Stimulated activated CD8-positive, alpha-beta memory T cell treated with anti-CD3 and anti-CD28 coated beads, Interleukin-12 subunit alpha, Interleukin-12 subunit beta, amount 100 ng/mL, for 4 hours (primary cell): ENCODE measurements at regions not wholly inside any gene's neighbourhood (a gene's known extent, or its start where the extent isn't known, plus 50 kb on each side); places are given as distances from the start of the nearest gene placed in this dataset.
"Not testable (repeated sequence)": the region's sequence is repeated elsewhere in the genome, so short reads cannot be mapped to it uniquely, and the experiment has no call there.

ENCODE experiments used
- DNase-seq: peaks from one replicate; pipeline ENCODE4 v3.0.0-alpha.2; 2020; ENCODE audit warnings: low read depth

DNA sequence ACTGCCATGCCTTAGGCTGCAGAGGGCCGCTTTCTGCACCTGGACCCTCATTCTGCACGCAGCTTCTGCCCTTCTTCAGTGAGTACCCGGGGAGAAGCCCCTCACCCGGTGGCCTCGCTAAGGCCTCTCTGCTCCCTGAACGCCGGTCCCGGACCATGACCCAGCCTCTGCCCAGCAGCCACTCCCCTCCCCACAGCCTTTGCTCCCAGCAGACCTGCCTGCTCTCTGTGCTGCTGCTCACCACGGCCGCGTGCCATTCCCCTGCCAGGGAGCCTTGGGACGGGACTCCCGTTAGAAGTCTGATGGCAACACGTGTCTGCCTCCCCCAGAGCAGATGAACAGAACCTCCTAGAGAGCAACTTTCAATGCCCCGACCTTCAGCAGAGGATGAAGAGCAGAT, 282.8 kb downstream of the NDUFA10 start:
- DNase-seq: no peak

DNA sequence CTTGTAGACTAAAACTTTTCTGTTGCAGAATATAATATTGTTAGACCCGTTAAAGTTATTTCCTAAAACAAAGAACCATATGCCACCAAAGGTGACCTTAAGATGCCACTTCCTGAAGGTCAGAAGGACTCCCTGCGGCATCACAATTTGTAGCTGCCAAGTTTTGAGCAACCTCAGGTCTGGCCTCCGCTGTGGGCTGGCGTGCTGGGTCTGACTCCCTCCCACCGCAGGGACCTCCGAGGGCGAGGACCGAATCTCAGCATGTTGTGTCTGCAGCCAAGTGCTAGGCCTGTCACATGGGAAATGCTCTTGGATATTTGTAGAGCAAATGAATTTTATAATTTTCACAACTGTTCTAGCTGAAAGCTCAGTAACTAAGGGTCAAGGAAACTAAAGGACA, 285.9 kb downstream of the NDUFA10 start:
- no peak for DNase-seq

GRCh38 chr2:239738159-239738558, 287.0 kb downstream of the NDUFA10 start:
- DNase-seq: no peak

DNA sequence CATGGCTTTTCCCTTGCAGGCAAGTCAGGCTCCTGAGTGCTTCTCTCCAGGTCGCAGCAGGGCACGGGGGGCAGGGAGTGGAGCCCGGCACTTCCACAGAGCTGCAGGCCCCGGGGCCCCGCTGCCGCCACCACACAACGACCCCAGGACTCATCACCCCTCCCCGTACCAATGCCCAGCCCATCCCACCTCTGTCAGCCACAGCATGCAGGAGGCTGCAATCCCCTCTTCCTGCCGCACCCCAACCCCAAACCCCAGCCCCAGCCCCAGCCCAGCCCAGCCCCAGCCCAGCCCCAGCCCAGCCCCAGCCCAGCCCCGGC, 288.0 kb downstream of the NDUFA10 start:
- no peak for DNase-seq

DNA sequence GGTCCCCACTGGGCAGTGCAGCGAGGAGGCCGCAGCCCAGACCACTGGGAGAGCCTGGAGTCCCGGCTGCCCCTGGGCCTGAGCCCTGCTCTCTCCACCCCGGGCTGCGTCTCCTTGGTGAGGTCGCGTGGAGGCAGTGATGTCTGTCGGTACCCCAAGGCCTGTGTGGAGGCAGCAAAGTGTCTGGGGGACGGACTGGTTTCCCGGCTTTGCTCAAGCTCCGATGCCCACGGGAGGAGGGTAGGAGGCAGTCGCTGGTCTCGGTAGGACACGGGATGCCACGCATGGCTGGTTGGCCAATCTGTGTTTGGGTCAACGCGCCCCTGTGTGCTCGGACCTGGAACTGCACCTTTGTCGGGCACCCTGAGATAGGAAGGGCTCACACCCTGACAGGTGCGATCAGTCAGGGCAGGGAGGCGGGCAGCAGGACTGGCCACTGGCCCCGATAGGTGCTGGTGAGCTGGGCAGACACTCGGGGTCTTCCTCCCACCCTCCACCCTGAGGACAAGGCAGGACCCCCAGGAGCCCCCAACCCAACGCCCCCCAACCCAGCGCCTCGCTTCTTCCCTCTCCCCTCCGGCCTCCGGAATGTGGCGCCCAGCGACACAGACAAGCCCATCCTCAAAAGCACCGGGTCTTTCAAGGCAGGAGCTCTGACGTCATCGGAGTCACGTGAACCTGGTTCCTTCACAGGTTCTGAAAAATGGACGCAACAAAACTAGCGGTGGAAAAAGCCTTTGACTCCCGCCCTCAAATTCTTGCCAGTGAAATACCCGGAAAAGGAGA, 288.6 kb downstream of the NDUFA10 start:
- DNase-seq: no peak

DNA sequence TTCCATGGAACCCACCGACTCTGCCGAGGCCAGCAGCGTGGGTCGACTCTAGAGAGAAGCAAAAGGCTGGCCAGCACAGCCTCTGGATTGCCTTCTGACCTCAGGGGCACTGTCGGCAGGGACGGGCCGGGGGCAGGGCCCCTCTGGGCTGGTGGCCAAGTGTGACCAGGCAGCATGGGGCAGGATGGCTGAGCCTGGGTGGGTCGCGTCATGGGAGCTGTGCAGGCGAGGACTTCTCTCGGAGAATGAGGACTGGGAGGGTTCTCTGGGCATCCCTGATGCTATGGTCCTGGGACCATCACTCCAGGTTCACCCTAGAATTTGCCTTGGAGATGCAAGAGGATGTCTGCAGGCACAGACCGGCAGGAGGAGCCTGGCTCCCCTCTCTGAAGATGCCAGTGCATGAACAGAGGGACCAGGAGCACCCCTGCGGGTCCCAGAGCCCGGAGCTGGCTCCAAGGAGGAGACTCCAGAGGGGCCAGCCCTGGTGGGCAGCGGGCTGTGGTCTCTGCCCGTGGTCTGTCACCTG, 289.2 kb downstream of the NDUFA10 start:
- no peak for DNase-seq

GRCh38 chr2:239735131-239735828, 289.9 kb downstream of the NDUFA10 start:
- no peak for DNase-seq

DNA sequence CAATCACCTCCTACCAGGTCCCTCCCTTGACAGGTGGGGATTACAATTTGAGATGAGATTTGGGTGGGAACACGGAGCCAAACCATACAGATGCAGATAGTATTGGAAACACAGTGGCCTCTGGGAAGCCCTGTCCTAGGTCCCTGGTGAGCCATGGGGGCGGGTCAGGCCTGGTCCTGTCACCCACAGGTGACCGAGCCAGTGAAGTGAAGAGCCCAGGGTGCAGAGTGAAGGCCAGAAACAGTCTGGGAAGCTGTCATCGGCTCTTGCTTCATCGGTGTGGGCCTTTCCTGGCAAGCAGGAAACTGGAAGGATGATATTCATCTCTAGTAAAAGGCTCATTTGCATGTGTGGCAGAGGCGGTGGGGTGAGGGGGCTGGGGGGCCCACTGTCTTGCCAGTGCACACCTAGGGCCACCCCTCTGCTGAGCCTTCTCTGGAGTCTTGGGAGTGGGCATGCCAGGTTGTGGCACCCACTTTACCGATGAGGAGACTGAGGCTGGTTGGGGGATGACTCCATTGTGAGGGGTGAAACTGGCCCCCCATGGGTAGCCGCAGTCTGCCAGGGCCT, 290.6 kb downstream of the NDUFA10 start:
- no peak for DNase-seq

DNA sequence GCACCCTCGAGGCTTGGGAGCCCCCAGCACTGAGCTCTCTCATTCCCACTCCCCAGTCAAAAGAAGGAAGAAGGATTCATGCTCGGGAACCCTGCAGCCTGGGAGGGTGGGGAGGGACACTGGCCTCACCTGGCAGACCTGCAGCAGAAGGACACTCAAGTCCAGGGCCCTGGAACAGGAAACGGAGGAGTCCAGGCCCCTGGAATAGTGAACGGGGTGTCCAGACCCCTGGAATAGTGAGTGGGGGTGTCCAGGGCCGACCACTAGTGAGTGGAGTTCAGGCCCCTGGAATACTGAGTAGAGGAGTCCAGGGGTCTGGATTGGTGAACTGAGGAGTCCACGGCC, 292.5 kb downstream of the NDUFA10 start:
- no peak for DNase-seq

- DNase-seq: no peak
Observed at GRCh38 chr2:239731998-239732665, 293.0 kb downstream of the NDUFA10 start.

DNA sequence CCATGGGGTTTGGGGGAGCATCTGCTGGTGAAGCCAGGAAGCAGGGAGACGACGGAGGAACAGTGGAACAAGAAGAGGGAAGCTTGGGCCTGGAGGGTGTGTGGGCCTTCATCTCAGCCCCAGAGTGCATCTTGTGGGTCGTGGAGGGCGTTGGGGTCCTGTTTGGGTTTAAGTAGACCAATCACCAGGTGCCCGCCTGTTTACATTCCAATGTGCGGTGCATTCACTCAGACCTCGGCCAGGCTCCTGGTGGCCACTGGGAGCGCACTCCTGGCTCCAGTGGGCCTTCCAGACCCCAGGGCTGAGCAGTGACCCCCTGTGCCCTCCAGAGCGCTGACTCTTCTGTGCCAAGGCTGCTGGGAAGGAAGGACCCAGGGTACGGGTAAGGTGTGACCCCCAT, 293.7 kb downstream of the NDUFA10 start:
- no peak for DNase-seq

DNA sequence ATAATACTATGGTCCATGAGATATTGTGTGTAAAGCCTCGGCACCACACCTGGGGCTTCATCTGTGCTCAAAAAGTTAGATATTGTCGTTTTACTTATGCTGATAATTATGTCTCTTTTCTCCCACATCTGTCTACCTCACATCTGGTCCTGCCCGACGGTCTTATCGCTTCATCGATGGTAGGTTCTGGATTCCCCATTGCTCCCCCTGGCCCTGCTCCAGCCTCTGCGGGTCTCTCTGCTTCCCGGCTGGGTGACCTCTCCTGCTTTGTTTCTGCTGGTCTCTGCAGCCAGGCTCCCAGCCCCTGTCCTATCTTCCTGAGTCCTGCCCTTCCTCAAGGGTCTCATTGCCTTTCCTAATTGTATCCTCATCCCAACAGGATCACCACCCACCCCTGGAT, 294.2 kb downstream of the NDUFA10 start:
- no peak for DNase-seq

DNA sequence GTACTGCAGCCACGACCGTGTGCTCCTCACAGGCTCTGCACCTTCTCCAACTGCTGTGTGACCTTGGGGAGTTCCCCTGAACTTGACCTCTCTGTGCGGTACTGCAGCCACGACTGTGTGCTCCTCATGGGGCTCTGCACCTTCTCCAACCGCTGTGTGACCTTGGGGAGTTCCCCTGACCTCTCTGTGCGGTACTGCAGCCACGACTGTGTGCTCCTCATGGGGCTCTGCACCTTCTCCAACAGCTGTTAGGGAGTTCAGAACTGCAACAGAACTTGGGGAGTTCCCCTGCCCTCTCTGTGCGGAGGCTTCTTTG, 294.6 kb downstream of the NDUFA10 start:
- not testable (repeated sequence) for DNase-seq

GRCh38 chr2:239729681-239730566, 295.2 kb downstream of the NDUFA10 start:
- no peak for DNase-seq

GRCh38 chr2:239729151-239729550, 296.0 kb downstream of the NDUFA10 start:
- no peak for DNase-seq

- DNase-seq: no peak
Observed at GRCh38 chr2:239728751-239729150, 296.4 kb downstream of the NDUFA10 start.

DNA sequence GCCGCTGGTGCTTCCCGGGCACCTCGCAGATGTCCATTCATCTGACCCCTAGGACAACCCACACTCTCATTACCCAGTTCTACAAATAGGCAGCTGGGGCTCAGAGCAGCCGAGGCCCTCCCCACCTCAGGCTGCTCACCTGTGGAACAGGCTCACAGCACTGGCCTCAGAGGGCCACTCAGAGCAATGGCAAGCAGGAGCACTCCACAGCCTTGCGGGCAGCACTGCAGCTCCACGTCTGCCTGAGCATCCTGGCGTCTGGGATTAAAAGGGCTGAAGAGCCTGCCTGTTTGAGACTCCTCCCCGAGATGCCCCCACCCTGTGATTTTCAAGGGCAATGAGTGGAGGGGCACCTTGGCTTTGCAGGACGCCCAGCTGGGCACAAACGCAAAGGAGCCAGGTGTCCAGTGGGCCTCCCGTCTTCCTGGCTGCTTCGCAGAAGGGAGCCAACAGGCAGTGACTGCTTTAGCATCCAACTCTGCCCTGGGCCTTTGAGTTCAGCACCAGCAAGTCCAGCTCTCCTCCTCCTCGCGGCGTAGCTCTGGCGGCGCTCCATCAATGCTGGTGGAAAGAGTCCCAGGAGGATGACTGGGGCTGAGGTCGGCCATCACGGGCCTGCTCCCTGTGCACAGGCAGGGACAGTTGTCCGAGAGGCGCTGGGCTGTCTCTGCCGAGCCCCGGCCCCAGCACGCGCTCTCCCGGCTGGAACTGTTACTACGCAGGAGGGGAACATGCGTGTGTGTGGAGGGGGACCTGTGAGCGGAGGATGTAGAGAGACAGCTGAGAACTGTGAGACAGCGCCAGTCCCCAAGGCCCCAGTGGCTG, 297.2 kb downstream of the NDUFA10 start:
- DNase-seq: no peak

DNA sequence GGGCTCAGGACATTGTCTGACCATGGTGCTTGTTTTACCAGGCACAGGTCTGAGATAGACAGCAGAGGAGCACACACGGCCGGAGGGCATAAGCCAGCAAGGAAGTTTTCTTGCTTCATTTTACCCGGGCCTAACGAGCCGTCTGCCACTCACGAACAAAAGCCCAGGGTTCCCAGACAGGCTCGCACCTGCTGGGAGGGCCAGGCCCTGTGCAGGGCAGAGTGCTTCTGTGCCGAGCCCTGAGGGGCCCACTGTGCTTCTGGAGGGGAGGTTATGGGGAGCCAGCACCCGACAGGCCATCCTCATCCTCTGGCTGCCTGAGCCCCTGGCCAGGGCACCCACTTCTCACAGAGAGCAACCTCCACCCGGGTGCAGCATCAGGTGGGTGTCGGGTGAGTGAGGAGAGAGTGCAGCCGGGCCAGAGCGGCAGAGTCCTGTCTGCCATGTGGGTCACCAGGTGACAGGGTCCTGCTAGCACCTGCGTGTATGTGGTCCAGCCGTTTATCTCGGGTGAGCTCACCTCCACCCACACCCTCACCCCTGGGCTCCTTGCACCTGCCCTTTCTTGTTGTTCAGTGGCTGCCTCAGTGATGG, 297.9 kb downstream of the NDUFA10 start:
- no peak for DNase-seq

GRCh38 chr2:239726631-239727181, 298.4 kb downstream of the NDUFA10 start:
- DNase-seq: no peak

GRCh38 chr2:239726091-239726591, 299.0 kb downstream of the NDUFA10 start:
- no peak for DNase-seq
